ENCODE measurements at regions not wholly inside any gene's neighbourhood (a gene's known extent, or its start where the extent isn't known, plus 50 kb on each side); places are given as distances from the start of the nearest gene placed in this dataset.

- Histone ChIP-seq H3K27me3 (ENCODE audit: control insufficient read depth in 3 of 3, insufficient read depth in 3 of 3, low read length in 2 of 3) (peaks cover 0 to 2% (median 0%) of the 10 kb centered on the region in 3 donors), H3K9ac (ENCODE audit: insufficient read depth in 1 of 2, low read length in 2 of 2) (no peak overlapping the region), H3K36me3 (ENCODE audit: control insufficient read depth in 4 of 4, insufficient read depth in 4 of 4, low read length in 4 of 4) (no peaks in the 10 kb centered on the region), H3K27ac (ENCODE audit: low read depth in 1 of 2, low read length in 1 of 2) (no peak overlapping the region), H3K4me3 (no peak overlapping the region), H3K4me1 (ENCODE audit: control insufficient read depth in 5 of 5, insufficient read depth in 5 of 5, low read length in 5 of 5) (peaks cover 0 to 3% (median 0%) of the 10 kb centered on the region in 5 donors), H3K9me3 (ENCODE audit: control insufficient read depth in 4 of 4, insufficient read depth in 3 of 4, low read length in 3 of 4) (no peaks in the 10 kb centered on the region)
- 72 to 74% methylated on average over 6 of the region's 6 CpGs for WGBS, 2 donors
- no peak for TF ChIP-seq CTCF (IDR thresholded peaks at IDR 0.05; ENCODE audit: control extremely low read depth, extremely low read depth)
- no peak for ATAC-seq (ENCODE audit: insufficient read depth, low FRiP score)
- no peak for DNase-seq
These were observed 127.8 kb upstream of the FMN2 start for GRCh38 chr1:239963856-239964255.

GRCh38 chr1:239976130-239976968, 115.3 kb upstream of the FMN2 start:
- peak; percentile 78 for TF ChIP-seq CTCF (IDR thresholded peaks at IDR 0.05; ENCODE audit: control extremely low read depth, extremely low read depth)
- Histone ChIP-seq H3K9me3 (ENCODE audit: control insufficient read depth in 4 of 4, insufficient read depth in 3 of 4, low read length in 3 of 4) (peaks cover 0 to 9% (median 0%) of the 10 kb centered on the region in 4 donors), H3K4me3 (no peak overlapping the region), H3K9ac (ENCODE audit: insufficient read depth in 1 of 2, low read length in 2 of 2) (no peak overlapping the region), H3K36me3 (ENCODE audit: control insufficient read depth in 4 of 4, insufficient read depth in 4 of 4, low read length in 4 of 4) (no peaks in the 10 kb centered on the region), H3K27me3 (ENCODE audit: control insufficient read depth in 3 of 3, insufficient read depth in 3 of 3, low read length in 2 of 3) (no peaks in the 10 kb centered on the region), H3K27ac (ENCODE audit: low read depth in 1 of 2, low read length in 1 of 2) (no peak overlapping the region), H3K4me1 (ENCODE audit: control insufficient read depth in 5 of 5, insufficient read depth in 5 of 5, low read length in 5 of 5) (no peaks in the 10 kb centered on the region)
- DNase-seq (peak; percentile 46 to 76 (median 72)), ATAC-seq (ENCODE audit: insufficient read depth, low FRiP score) (no peak)
- WGBS, 2 donors = 28 to 32% methylated on average over 5 of the region's 5 CpGs

DNA sequence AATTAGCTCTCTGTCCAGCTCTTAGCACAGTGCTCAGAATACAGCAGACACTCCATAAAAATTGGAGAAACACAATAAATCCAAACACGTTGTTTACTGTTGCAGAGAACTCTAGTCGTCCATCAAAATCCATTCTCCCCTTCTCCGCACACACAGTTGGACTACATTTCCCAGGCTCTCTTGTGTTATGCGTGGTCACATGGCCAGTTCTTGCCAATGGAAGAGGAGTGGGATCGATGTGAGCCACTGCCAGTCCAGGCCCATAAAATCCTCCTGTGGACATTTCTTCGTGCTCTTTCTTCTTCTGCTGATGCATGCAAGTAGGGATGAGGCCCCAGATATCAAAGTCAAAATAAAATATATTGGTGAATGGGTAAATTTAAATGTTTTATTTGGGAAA, 114.3 kb upstream of the FMN2 start:
- no peak for DNase-seq
- no peak overlapping the region for H3K4me3 ChIP-seq
- no peak for TF ChIP-seq CTCF (IDR thresholded peaks at IDR 0.05; ENCODE audit: control extremely low read depth, extremely low read depth)
- WGBS, 2 donors = 83 to 90% methylated on average over 6 of the region's 6 CpGs
- no peaks in the 10 kb centered on the region for H3K27me3 ChIP-seq (ENCODE audit: control insufficient read depth in 3 of 3, insufficient read depth in 3 of 3, low read length in 2 of 3)
- H3K27ac ChIP-seq (ENCODE audit: low read depth in 1 of 2, low read length in 1 of 2) = no peak overlapping the region
- no peak overlapping the region for H3K9ac ChIP-seq (ENCODE audit: insufficient read depth in 1 of 2, low read length in 2 of 2)
- ATAC-seq (ENCODE audit: insufficient read depth, low FRiP score) = no peak
- H3K4me1 ChIP-seq (ENCODE audit: control insufficient read depth in 5 of 5, insufficient read depth in 5 of 5, low read length in 5 of 5) = no peaks in the 10 kb centered on the region
- no peaks in the 10 kb centered on the region for H3K36me3 ChIP-seq (ENCODE audit: control insufficient read depth in 4 of 4, insufficient read depth in 4 of 4, low read length in 4 of 4)
- H3K9me3 ChIP-seq (ENCODE audit: control insufficient read depth in 4 of 4, insufficient read depth in 3 of 4, low read length in 3 of 4) = peaks cover 0 to 9% (median 0%) of the 10 kb centered on the region in 4 donors

Measured in lung (tissue), 11 donors.